ENCODE measurements at regions not wholly inside any gene's neighbourhood (a gene's known extent, or its start where the extent isn't known, plus 50 kb on each side); places are given as distances from the start of the nearest gene placed in this dataset.
"Not testable (repeated sequence)": the region's sequence is repeated elsewhere in the genome, so short reads cannot be mapped to it uniquely, and the experiment has no call there.

DNA sequence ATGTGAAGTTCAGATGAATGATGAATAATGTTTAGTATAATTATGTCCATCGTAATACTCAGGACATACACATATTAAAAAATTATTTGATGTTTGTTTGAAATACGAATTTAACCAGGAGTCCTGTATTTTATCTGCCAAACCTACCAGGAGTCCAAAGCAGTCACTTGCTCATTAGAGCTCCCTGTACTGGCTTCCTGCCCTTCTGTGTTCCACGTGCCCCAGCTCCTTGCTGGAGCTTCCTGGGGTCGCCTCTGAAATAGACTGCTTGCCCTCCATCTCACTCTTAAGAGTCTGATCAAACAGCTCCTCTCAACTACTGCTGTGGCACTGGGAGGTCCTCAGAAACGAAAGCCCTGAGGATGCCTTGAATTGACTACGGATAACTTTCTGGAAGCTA is 87.3 kb upstream of the DHRS4 start:
- H3K4me3 ChIP-seq (ENCODE audit: low read depth in 1 of 5, low read length in 5 of 5): no peak overlapping the region
- no peaks in the 10 kb centered on the region for H3K9me3 ChIP-seq (ENCODE audit: control insufficient read depth in 5 of 5, low read length in 5 of 5)
- H3K27me3 ChIP-seq (ENCODE audit: control insufficient read depth in 5 of 5, insufficient read depth in 4 of 5, low read length in 5 of 5): no peaks in the 10 kb centered on the region
- no peaks in the 10 kb centered on the region for H3K36me3 ChIP-seq (ENCODE audit: control insufficient read depth in 5 of 5, insufficient read depth in 5 of 5, low read length in 5 of 5)
- H3K4me1 ChIP-seq (ENCODE audit: control insufficient read depth in 5 of 5, insufficient read depth in 5 of 5, low read length in 5 of 5): peaks cover 0 to 10% (median 0%) of the 10 kb centered on the region in 5 donors
- H3K9ac ChIP-seq (ENCODE audit: low read length in 5 of 5): no peak overlapping the region
- no peak overlapping the region for H3K27ac ChIP-seq (ENCODE audit: low read depth, low read length)

- H3K4me3 ChIP-seq (ENCODE audit: low read depth in 1 of 5, low read length in 5 of 5): no peak overlapping the region
- H3K9me3 ChIP-seq (ENCODE audit: control insufficient read depth in 5 of 5, low read length in 5 of 5): no peaks in the 10 kb centered on the region
- H3K9ac ChIP-seq (ENCODE audit: low read length in 5 of 5): no peak overlapping the region
- no peaks in the 10 kb centered on the region for H3K27me3 ChIP-seq (ENCODE audit: control insufficient read depth in 5 of 5, insufficient read depth in 4 of 5, low read length in 5 of 5)
- H3K4me1 ChIP-seq (ENCODE audit: control insufficient read depth in 5 of 5, insufficient read depth in 5 of 5, low read length in 5 of 5): peaks cover 0 to 10% (median 0%) of the 10 kb centered on the region in 5 donors
- H3K36me3 ChIP-seq (ENCODE audit: control insufficient read depth in 5 of 5, insufficient read depth in 5 of 5, low read length in 5 of 5): no peaks in the 10 kb centered on the region
- H3K27ac ChIP-seq (ENCODE audit: low read depth, low read length): no peak overlapping the region
These were observed 84.4 kb upstream of the DHRS4 start for GRCh38 chr14:23869078-23869719.

GRCh38 chr14:23876160-23876750 is 77.3 kb upstream of the DHRS4 start:
- H3K36me3 ChIP-seq (ENCODE audit: control insufficient read depth in 5 of 5, insufficient read depth in 5 of 5, low read length in 5 of 5): no peaks in the 10 kb centered on the region
- no peaks in the 10 kb centered on the region for H3K27me3 ChIP-seq (ENCODE audit: control insufficient read depth in 5 of 5, insufficient read depth in 4 of 5, low read length in 5 of 5)
- H3K27ac ChIP-seq (ENCODE audit: low read depth, low read length): no peak overlapping the region
- H3K4me3 ChIP-seq (ENCODE audit: low read depth in 1 of 5, low read length in 5 of 5): no peak overlapping the region
- no peak overlapping the region for H3K9ac ChIP-seq (ENCODE audit: low read length in 5 of 5)
- H3K4me1 ChIP-seq (ENCODE audit: control insufficient read depth in 5 of 5, insufficient read depth in 5 of 5, low read length in 5 of 5): no peaks in the 10 kb centered on the region
- no peaks in the 10 kb centered on the region for H3K9me3 ChIP-seq (ENCODE audit: control insufficient read depth in 5 of 5, low read length in 5 of 5)

DNA sequence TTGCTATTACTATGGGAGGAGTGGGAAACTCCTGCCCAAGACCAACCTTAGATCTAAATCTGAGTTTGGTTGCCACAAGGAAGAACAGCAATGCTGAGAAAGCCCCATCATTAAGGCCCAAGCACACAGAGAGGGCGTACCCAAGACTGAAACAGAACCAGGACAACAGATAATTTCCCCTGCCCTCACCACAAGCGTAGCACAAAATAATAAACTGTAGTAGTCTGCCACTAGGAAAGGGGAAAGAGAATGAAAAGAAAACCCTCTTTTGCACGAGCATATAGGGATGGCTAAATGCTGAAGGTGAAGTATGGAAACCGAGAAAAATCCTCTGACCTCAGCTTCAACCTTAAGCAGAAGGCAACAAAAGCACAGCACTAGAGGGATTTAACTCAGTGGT is 76.5 kb upstream of the DHRS4 start:
- no peaks in the 10 kb centered on the region for H3K27me3 ChIP-seq (ENCODE audit: control insufficient read depth in 5 of 5, insufficient read depth in 4 of 5, low read length in 5 of 5)
- no peaks in the 10 kb centered on the region for H3K36me3 ChIP-seq (ENCODE audit: control insufficient read depth in 5 of 5, insufficient read depth in 5 of 5, low read length in 5 of 5)
- H3K9me3 ChIP-seq (ENCODE audit: control insufficient read depth in 5 of 5, low read length in 5 of 5): no peaks in the 10 kb centered on the region
- H3K4me1 ChIP-seq (ENCODE audit: control insufficient read depth in 5 of 5, insufficient read depth in 5 of 5, low read length in 5 of 5): no peaks in the 10 kb centered on the region
- H3K9ac ChIP-seq (ENCODE audit: low read length in 5 of 5): no peak overlapping the region
- H3K27ac ChIP-seq (ENCODE audit: low read depth, low read length): no peak overlapping the region
- H3K4me3 ChIP-seq (ENCODE audit: low read depth in 1 of 5, low read length in 5 of 5): no peak overlapping the region

GRCh38 chr14:23877538-23878180 is 75.9 kb upstream of the DHRS4 start:
- Histone ChIP-seq H3K27ac (ENCODE audit: low read depth, low read length) (no peak overlapping the region), H3K36me3 (ENCODE audit: control insufficient read depth in 5 of 5, insufficient read depth in 5 of 5, low read length in 5 of 5) (no peaks in the 10 kb centered on the region), H3K9me3 (ENCODE audit: control insufficient read depth in 5 of 5, low read length in 5 of 5) (no peaks in the 10 kb centered on the region), H3K27me3 (ENCODE audit: control insufficient read depth in 5 of 5, insufficient read depth in 4 of 5, low read length in 5 of 5) (no peaks in the 10 kb centered on the region), H3K4me3 (ENCODE audit: low read depth in 1 of 5, low read length in 5 of 5) (no peak overlapping the region), H3K4me1 (ENCODE audit: control insufficient read depth in 5 of 5, insufficient read depth in 5 of 5, low read length in 5 of 5) (no peaks in the 10 kb centered on the region), H3K9ac (ENCODE audit: low read length in 5 of 5) (no peak overlapping the region)

GRCh38 chr14:23881282-23881681 is 72.3 kb upstream of the DHRS4 start:
- no peaks in the 10 kb centered on the region for H3K9me3 ChIP-seq (ENCODE audit: control insufficient read depth in 5 of 5, low read length in 5 of 5)
- H3K27ac ChIP-seq (ENCODE audit: low read depth, low read length): no peak overlapping the region

GRCh38 chr14:23883684-23884540 is 69.7 kb upstream of the DHRS4 start:
- no peak overlapping the region for H3K9ac ChIP-seq (ENCODE audit: low read length in 5 of 5)
- peaks cover 3 to 9% (median 7%) of the 10 kb centered on the region in 5 donors for H3K9me3 ChIP-seq (ENCODE audit: control insufficient read depth in 5 of 5, low read length in 5 of 5)
- H3K27ac ChIP-seq (ENCODE audit: low read depth, low read length): no peak overlapping the region
- H3K36me3 ChIP-seq (ENCODE audit: control insufficient read depth in 5 of 5, insufficient read depth in 5 of 5, low read length in 5 of 5): no peaks in the 10 kb centered on the region
- no peak overlapping the region for H3K4me3 ChIP-seq (ENCODE audit: low read depth in 1 of 5, low read length in 5 of 5)
- H3K4me1 ChIP-seq (ENCODE audit: control insufficient read depth in 5 of 5, insufficient read depth in 5 of 5, low read length in 5 of 5): no peaks in the 10 kb centered on the region
- H3K27me3 ChIP-seq (ENCODE audit: control insufficient read depth in 5 of 5, insufficient read depth in 4 of 5, low read length in 5 of 5): no peaks in the 10 kb centered on the region

More at GRCh38 chr14:23881282-23881681, 72.3 kb upstream of the DHRS4 start:
- no peak overlapping the region for H3K4me3 ChIP-seq (ENCODE audit: low read depth in 1 of 5, low read length in 5 of 5)
- H3K4me1 ChIP-seq (ENCODE audit: control insufficient read depth in 5 of 5, insufficient read depth in 5 of 5, low read length in 5 of 5): no peaks in the 10 kb centered on the region
- no peaks in the 10 kb centered on the region for H3K27me3 ChIP-seq (ENCODE audit: control insufficient read depth in 5 of 5, insufficient read depth in 4 of 5, low read length in 5 of 5)
- H3K9ac ChIP-seq (ENCODE audit: low read length in 5 of 5): no peak overlapping the region
- no peaks in the 10 kb centered on the region for H3K36me3 ChIP-seq (ENCODE audit: control insufficient read depth in 5 of 5, insufficient read depth in 5 of 5, low read length in 5 of 5)

DNA sequence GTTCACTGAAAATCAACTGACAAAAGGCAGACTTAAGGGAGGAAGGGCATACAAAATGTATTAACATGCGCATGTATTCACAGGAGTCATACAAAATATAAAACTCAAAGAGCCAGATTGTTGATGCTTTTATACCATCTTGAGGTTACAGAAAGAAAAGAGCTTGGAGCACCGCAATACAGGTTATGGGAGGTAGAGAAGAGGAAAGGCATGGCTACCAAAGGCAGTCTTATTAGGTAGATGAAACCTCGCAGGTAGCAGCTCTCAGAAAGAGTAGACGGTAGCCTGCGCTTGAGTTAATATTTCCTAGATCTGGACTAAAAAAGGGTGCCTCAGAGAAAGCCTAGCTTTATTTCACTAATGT is 69.0 kb upstream of the DHRS4 start:
- Histone ChIP-seq H3K36me3 (ENCODE audit: control insufficient read depth in 5 of 5, insufficient read depth in 5 of 5, low read length in 5 of 5) (no peaks in the 10 kb centered on the region), H3K4me1 (ENCODE audit: control insufficient read depth in 5 of 5, insufficient read depth in 5 of 5, low read length in 5 of 5) (no peaks in the 10 kb centered on the region), H3K4me3 (ENCODE audit: low read depth in 1 of 5, low read length in 5 of 5) (no peak overlapping the region), H3K9me3 (ENCODE audit: control insufficient read depth in 5 of 5, low read length in 5 of 5) (peaks cover 3 to 10% (median 8%) of the 10 kb centered on the region in 5 donors), H3K27ac (ENCODE audit: low read depth, low read length) (no peak overlapping the region), H3K9ac (ENCODE audit: low read length in 5 of 5) (no peak overlapping the region), H3K27me3 (ENCODE audit: control insufficient read depth in 5 of 5, insufficient read depth in 4 of 5, low read length in 5 of 5) (peaks cover 0 to 2% (median 0%) of the 10 kb centered on the region in 5 donors)

DNA sequence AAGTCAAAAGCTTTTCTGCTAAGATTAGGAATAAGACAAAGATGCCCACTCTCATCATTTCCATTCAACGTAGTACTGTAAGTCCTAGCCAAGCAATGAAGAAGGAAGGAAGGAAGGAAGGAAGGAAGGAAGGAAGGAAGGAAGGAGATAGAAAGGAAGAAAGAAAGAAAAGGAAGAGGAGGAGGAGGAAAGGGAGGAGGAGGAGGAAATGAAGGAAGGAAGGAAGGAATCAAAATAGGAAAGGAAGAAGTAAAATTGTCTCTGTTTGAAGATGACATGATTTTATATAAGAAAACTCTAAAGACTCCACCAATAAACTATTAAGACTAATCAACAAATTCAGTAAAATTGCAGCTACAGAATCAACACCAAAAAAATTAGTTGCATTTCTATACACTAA is 66.0 kb upstream of the DHRS4 start:
- Histone ChIP-seq H3K27ac (ENCODE audit: low read depth, low read length) (no peak overlapping the region), H3K4me3 (ENCODE audit: low read depth in 1 of 5, low read length in 5 of 5) (no peak overlapping the region), H3K36me3 (ENCODE audit: control insufficient read depth in 5 of 5, insufficient read depth in 5 of 5, low read length in 5 of 5) (no peaks in the 10 kb centered on the region), H3K9ac (ENCODE audit: low read length in 5 of 5) (no peak overlapping the region), H3K27me3 (ENCODE audit: control insufficient read depth in 5 of 5, insufficient read depth in 4 of 5, low read length in 5 of 5) (peaks cover 0 to 2% (median 0%) of the 10 kb centered on the region in 5 donors), H3K4me1 (ENCODE audit: control insufficient read depth in 5 of 5, insufficient read depth in 5 of 5, low read length in 5 of 5) (no peaks in the 10 kb centered on the region), H3K9me3 (ENCODE audit: control insufficient read depth in 5 of 5, low read length in 5 of 5) (peaks cover 3 to 10% (median 8%) of the 10 kb centered on the region in 5 donors)

DNA sequence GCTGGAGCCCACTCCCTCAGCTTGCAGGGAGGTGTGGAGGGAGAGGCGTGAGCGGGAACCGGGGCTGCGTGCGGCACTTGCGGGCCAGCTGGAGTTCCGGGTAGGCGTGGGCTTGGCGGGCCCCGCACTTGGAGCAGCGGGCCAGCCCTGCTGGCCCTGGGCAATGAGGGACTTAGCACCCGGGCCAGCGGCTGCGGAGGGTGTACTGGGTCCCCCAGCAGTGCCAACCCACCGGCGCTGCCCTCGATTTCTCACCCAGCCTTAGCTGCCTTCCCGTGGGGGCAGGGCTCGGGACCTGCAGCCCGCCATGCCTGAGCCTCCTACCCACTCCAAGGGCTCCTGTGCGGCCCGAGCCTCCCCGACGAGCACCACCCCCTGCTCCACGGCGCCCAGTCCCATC is 61.9 kb upstream of the DHRS4 start:
- not testable (repeated sequence) for H3K27me3 ChIP-seq (ENCODE audit: control insufficient read depth in 5 of 5, insufficient read depth in 4 of 5, low read length in 5 of 5); H3K9me3 ChIP-seq (ENCODE audit: control insufficient read depth in 5 of 5, low read length in 5 of 5); H3K9ac ChIP-seq (ENCODE audit: low read length in 5 of 5); H3K27ac ChIP-seq (ENCODE audit: low read depth, low read length); H3K4me3 ChIP-seq (ENCODE audit: low read depth in 1 of 5, low read length in 5 of 5); H3K36me3 ChIP-seq (ENCODE audit: control insufficient read depth in 5 of 5, insufficient read depth in 5 of 5, low read length in 5 of 5); H3K4me1 ChIP-seq (ENCODE audit: control insufficient read depth in 5 of 5, insufficient read depth in 5 of 5, low read length in 5 of 5)
